ENCODE measurements at regions not wholly inside any gene's neighbourhood (a gene's known extent, or its start where the extent isn't known, plus 50 kb on each side); places are given as distances from the start of the nearest gene placed in this dataset.

DNA sequence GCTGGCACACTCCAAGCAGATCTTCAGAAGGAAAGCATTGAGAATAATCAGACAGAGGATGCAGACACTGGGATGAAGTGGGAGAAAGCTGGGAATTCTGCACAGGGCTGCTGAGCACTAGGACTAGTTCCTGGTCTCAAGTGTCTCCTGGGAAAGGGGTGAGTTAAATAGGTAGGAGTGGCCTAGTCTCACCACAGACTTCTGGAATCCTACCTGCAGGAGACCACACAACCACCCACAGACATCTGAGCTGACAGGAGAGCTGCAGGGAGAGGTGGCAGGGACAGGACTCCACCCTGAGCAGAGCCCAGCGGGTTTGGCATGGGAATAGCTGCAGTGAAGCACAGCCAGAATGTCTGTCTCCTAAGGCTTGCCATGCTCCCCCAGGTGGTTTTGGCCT lies 95.1 kb upstream of the GALNTL6 start (continued):
- TF ChIP-seq CHD7 (IDR thresholded peaks at IDR 0.05; ENCODE audit: insufficient replicate concordance, low read length) (no peak), FOSL1 (IDR thresholded peaks at IDR 0.05; ENCODE audit: insufficient read depth, low read depth, low read length) (no peak)
